ENCODE measurements at regions not wholly inside any gene's neighbourhood (a gene's known extent, or its start where the extent isn't known, plus 50 kb on each side); places are given as distances from the start of the nearest gene placed in this dataset.

- no peak for DNase-seq
- TF ChIP-seq CTCF (IDR thresholded peaks at IDR 0.05) = no peak
- no peaks in the 10 kb centered on the region for H3K36me3 Mint-ChIP-seq (ENCODE audit: low read depth)
- H3K4me1 Mint-ChIP-seq (ENCODE audit: low read depth) = no peaks in the 10 kb centered on the region
- H3K27ac Mint-ChIP-seq = no peak overlapping the region
- no peaks in the 10 kb centered on the region for H3K27me3 Mint-ChIP-seq (ENCODE audit: insufficient read depth)
- peaks cover 2% of the 10 kb centered on the region; the same call in 1 of the 2 replicates for H3K9me3 Mint-ChIP-seq
- H3K4me3 Mint-ChIP-seq = no peak overlapping the region
Measured at GRCh38 chr3:59388555-59389270, 338.9 kb upstream of the CFAP20DC start.

DNA sequence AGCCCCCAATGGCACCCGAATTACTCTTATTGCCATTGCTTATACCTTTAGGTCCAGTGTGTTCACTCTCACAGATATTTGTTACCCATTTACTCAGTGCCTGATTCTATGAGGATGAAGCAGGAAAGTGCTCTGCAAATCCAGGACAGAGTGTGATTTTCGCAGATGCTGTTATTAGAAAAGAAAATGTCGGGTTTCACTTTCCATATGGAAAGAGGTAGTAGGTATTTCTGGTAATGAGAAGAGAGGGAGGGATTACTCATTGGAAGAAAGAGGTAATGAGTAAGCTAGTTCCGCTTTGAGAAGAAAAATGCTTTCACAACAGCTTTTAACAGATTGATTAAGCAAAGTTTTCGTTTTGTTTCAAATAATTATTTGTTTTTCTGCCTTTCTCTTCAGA, 336.3 kb upstream of the CFAP20DC start:
- H3K27ac Mint-ChIP-seq = no peak overlapping the region
- no peak for DNase-seq

DNA sequence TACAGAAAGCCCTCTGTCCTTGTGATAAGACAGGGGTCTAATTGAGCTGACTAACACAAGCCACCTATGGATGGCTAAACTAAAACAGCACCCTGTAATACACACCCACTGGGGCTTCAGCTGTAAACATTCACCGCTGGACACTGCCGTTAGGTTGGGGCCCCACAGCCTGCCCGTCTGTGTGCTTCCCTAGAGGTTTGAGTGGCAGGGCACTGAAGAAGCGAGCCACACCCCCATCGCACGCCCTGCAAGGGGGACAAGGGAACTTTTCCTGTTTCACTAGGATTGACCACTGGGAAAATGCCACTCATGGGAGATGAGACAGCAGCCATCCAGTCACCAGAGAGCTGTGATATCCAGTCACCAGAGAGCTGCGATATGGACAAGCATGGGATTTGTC, 335.7 kb upstream of the CFAP20DC start:
- Mint-ChIP-seq H3K36me3 (ENCODE audit: low read depth) (no peaks in the 10 kb centered on the region), H3K27me3 (ENCODE audit: insufficient read depth) (no peaks in the 10 kb centered on the region), H3K9me3 (no peaks in the 10 kb centered on the region), H3K4me3 (no peak overlapping the region), H3K4me1 (ENCODE audit: low read depth) (no peaks in the 10 kb centered on the region), H3K27ac (no peak overlapping the region)
- no peak for DNase-seq
- no peak for TF ChIP-seq CTCF (IDR thresholded peaks at IDR 0.05)

More for the DNA sequence above, 336.3 kb upstream of the CFAP20DC start:
- Mint-ChIP-seq H3K9me3 (no peaks in the 10 kb centered on the region), H3K4me3 (no peak overlapping the region), H3K27me3 (ENCODE audit: insufficient read depth) (no peaks in the 10 kb centered on the region), H3K36me3 (ENCODE audit: low read depth) (no peaks in the 10 kb centered on the region), H3K4me1 (ENCODE audit: low read depth) (no peaks in the 10 kb centered on the region)
- no peak for TF ChIP-seq CTCF (IDR thresholded peaks at IDR 0.05)

GRCh38 chr3:59381282-59381681, 331.5 kb upstream of the CFAP20DC start:
- Mint-ChIP-seq H3K4me1 (ENCODE audit: low read depth) (no peaks in the 10 kb centered on the region), H3K27ac (no peak overlapping the region), H3K27me3 (ENCODE audit: insufficient read depth) (no peaks in the 10 kb centered on the region), H3K4me3 (no peak overlapping the region), H3K9me3 (no peaks in the 10 kb centered on the region; the same call in 1 of the 2 replicates), H3K36me3 (ENCODE audit: low read depth) (no peaks in the 10 kb centered on the region)
- no peak for TF ChIP-seq CTCF (IDR thresholded peaks at IDR 0.05)
- DNase-seq = no peak

DNA sequence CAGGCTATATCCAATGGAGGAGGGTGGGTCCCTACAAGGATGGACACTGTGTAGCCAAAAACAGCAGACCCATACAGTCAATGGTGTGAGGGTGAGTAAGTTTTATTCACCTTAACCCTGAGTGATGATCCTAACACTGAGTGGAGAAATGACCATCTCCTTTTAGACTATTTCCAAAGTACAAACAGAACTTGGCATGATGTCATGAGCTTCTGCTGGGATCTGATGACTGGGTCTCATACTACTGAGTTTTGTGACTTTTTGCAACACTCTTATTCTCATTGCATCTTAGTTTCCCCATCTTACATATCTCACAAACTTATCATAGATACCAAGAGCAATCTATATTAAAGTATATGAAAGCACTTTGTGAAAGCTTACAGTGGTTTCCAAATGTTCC, 330.3 kb upstream of the CFAP20DC start:
- H3K27ac Mint-ChIP-seq = no peak overlapping the region
- no peak overlapping the region for H3K4me3 Mint-ChIP-seq
- H3K27me3 Mint-ChIP-seq (ENCODE audit: insufficient read depth) = no peaks in the 10 kb centered on the region
- no peak for DNase-seq
- no peaks in the 10 kb centered on the region for H3K4me1 Mint-ChIP-seq (ENCODE audit: low read depth)
- no peaks in the 10 kb centered on the region; the same call in 1 of the 2 replicates for H3K9me3 Mint-ChIP-seq
- TF ChIP-seq CTCF (IDR thresholded peaks at IDR 0.05) = no peak
- H3K36me3 Mint-ChIP-seq (ENCODE audit: low read depth) = no peaks in the 10 kb centered on the region
